ENCODE measurements at regions not wholly inside any gene's neighbourhood (a gene's known extent, or its start where the extent isn't known, plus 50 kb on each side); places are given as distances from the start of the nearest gene placed in this dataset.

DNA sequence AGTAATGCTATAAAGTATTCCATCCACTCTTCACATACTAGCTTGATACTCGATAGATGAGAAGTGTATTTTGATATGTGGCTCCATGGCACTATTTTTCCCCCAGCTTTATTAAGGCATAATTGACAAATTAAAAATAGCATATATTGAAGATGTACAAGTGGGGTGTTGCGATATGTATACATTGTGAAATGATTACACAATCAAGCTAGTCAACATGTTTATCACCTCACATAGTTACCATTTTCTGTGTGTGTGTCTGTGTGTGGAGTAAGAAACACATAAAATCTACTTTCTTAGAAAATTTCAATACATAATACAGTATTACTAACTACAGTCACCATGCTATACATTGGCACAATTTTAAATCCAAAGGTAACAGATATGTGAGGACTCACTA is 82.5 kb upstream of the MYT1L start:
- Histone ChIP-seq H3K79me1 (ENCODE audit: low read length) (no peaks in the 10 kb centered on the region), H2BK15ac (replicated peaks; ENCODE audit: low read depth) (no peak overlapping the region), H4K5ac (ENCODE audit: low read length) (no peak overlapping the region), H3K4me3 (ENCODE audit: low read length) (no peak overlapping the region), H3K27ac (ENCODE audit: low read depth, low read length) (no peak overlapping the region), H3K56ac (ENCODE audit: low read length) (no peak overlapping the region), H3K4ac (ENCODE audit: low read depth, low read length) (no peak overlapping the region), H2AK5ac (ENCODE audit: low read length) (no peak overlapping the region), H2BK5ac (ENCODE audit: low read length) (no peak overlapping the region), H3K79me2 (ENCODE audit: control insufficient read depth, insufficient read depth, low read length) (no peaks in the 10 kb centered on the region), H3K4me1 (ENCODE audit: control insufficient read depth, low read depth, low read length) (no peaks in the 10 kb centered on the region), H2BK120ac (ENCODE audit: low read depth, low read length) (no peak overlapping the region), H3K36me3 (ENCODE audit: control insufficient read depth, insufficient read depth, low read length) (no peaks in the 10 kb centered on the region), H3K18ac (ENCODE audit: low read length) (no peak overlapping the region), H4K8ac (ENCODE audit: low read depth, low read length) (no peak overlapping the region), H3K9ac (ENCODE audit: low read length) (no peak overlapping the region), H3K27me3 (ENCODE audit: insufficient read depth, low read length, poor library complexity) (no peaks in the 10 kb centered on the region), H3K4me2 (ENCODE audit: low read length) (no peak overlapping the region), H3K23ac (ENCODE audit: low read length) (no peak overlapping the region)
- WGBS (ENCODE audit: extremely low coverage, insufficient coverage, low lambda C conversion rate) = no CpG with 5 or more reads among the region's 2 CpGs
- no peak for DNase-seq

DNA sequence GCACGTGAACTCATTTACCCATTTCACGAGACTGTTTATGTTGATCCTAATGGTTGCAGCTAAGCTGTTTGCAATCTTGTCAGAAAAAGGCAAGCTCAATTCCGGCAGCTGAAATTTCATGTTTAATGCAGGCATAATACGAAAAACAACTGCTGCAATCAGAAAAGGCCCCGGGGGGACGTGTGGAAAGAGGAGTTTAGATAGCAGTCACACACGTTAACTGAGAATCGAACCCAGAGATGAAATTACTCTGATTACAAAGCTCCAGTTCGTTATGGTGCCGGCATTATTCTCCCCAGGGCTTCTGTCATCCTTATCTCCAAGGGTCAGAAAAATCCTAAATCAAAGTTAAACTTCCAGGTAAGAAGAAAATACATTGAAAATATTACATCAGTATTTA is 79.9 kb upstream of the MYT1L start:
- H2BK120ac ChIP-seq (ENCODE audit: low read depth, low read length) = no peak overlapping the region
- no peak overlapping the region for H2AK5ac ChIP-seq (ENCODE audit: low read length)
- H3K4me2 ChIP-seq (ENCODE audit: low read length) = no peak overlapping the region
- no peak overlapping the region for H4K5ac ChIP-seq (ENCODE audit: low read length)
- no CpG with 5 or more reads among the region's 10 CpGs for WGBS (ENCODE audit: extremely low coverage, insufficient coverage, low lambda C conversion rate)
- H4K8ac ChIP-seq (ENCODE audit: low read depth, low read length) = no peak overlapping the region
- no peaks in the 10 kb centered on the region for H3K27me3 ChIP-seq (ENCODE audit: insufficient read depth, low read length, poor library complexity)
- H2BK5ac ChIP-seq (ENCODE audit: low read length) = no peak overlapping the region
- H2BK15ac ChIP-seq (replicated peaks; ENCODE audit: low read depth) = no peak overlapping the region
- H3K36me3 ChIP-seq (ENCODE audit: control insufficient read depth, insufficient read depth, low read length) = no peaks in the 10 kb centered on the region
- H3K4me1 ChIP-seq (ENCODE audit: control insufficient read depth, low read depth, low read length) = no peaks in the 10 kb centered on the region
- no peak overlapping the region for H3K18ac ChIP-seq (ENCODE audit: low read length)
- H3K27ac ChIP-seq (ENCODE audit: low read depth, low read length) = no peak overlapping the region
- no peak for DNase-seq
- no peak overlapping the region for H3K56ac ChIP-seq (ENCODE audit: low read length)
- no peak overlapping the region for H3K9ac ChIP-seq (ENCODE audit: low read length)
- H3K4ac ChIP-seq (ENCODE audit: low read depth, low read length) = no peak overlapping the region
- no peak overlapping the region for H3K23ac ChIP-seq (ENCODE audit: low read length)
- H3K4me3 ChIP-seq (ENCODE audit: low read length) = no peak overlapping the region
- no peaks in the 10 kb centered on the region for H3K79me1 ChIP-seq (ENCODE audit: low read length)
- H3K79me2 ChIP-seq (ENCODE audit: control insufficient read depth, insufficient read depth, low read length) = no peaks in the 10 kb centered on the region

DNA sequence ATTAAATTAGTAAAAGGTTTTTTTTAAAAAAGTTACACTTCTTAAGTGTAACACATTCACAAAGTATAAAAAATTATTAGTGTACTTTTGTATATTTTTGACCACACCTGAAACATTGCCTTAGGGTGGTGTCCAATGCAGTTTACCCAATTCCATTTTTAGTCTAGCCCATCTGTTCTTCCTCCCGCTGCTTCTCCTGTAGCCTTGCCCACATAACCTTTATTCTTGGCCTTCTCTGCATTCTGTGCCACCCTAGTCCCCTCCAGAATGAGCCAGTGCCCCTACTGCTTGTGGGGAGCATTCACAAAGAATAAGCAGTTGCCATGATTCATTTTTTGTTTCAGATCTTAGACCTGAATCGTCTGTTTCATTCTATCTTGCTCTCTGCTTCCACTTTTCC is 78.4 kb upstream of the MYT1L start:
- no CpG with 5 or more reads among the region's 2 CpGs for WGBS (ENCODE audit: extremely low coverage, insufficient coverage, low lambda C conversion rate)

DNA sequence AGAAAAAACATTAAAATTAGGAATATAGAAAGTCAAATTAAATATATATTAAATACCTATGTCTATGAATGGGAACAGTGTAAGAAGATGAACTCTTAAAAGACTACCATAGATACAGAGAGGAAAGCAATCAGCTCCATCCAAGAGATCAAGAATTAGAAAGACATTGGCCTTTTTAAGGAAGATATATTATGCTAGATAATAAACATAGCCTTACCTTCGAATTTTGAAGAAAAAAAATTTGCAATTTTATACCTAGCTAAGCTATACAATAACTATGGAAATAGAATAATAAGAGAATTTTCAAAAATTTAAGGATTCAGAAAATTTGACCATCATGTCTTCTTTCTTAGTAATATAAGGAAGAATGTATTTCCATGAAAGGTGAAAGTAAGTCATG is 74.7 kb upstream of the MYT1L start:
- H2AK5ac ChIP-seq (ENCODE audit: low read length) = no peak overlapping the region
- H3K4me2 ChIP-seq (ENCODE audit: low read length) = no peak overlapping the region
- no peaks in the 10 kb centered on the region for H3K36me3 ChIP-seq (ENCODE audit: control insufficient read depth, insufficient read depth, low read length)
- H3K9ac ChIP-seq (ENCODE audit: low read length) = no peak overlapping the region
- no peak overlapping the region for H3K4me3 ChIP-seq (ENCODE audit: low read length)
- no peaks in the 10 kb centered on the region for H3K79me2 ChIP-seq (ENCODE audit: control insufficient read depth, insufficient read depth, low read length)
- H3K4me1 ChIP-seq (ENCODE audit: control insufficient read depth, low read depth, low read length) = no peaks in the 10 kb centered on the region
- DNase-seq = no peak
- WGBS (ENCODE audit: extremely low coverage, insufficient coverage, low lambda C conversion rate) = no CpG with 5 or more reads among the region's 1 CpG
- H2BK120ac ChIP-seq (ENCODE audit: low read depth, low read length) = no peak overlapping the region
- no peak overlapping the region for H3K23ac ChIP-seq (ENCODE audit: low read length)
- H3K4ac ChIP-seq (ENCODE audit: low read depth, low read length) = no peak overlapping the region
- no peak overlapping the region for H2BK5ac ChIP-seq (ENCODE audit: low read length)
- no peak overlapping the region for H2BK15ac ChIP-seq (replicated peaks; ENCODE audit: low read depth)
- no peak overlapping the region for H3K27ac ChIP-seq (ENCODE audit: low read depth, low read length)
- no peak overlapping the region for H4K8ac ChIP-seq (ENCODE audit: low read depth, low read length)
- no peak overlapping the region for H4K5ac ChIP-seq (ENCODE audit: low read length)
- H3K79me1 ChIP-seq (ENCODE audit: low read length) = no peaks in the 10 kb centered on the region
- H3K56ac ChIP-seq (ENCODE audit: low read length) = no peak overlapping the region
- H3K18ac ChIP-seq (ENCODE audit: low read length) = no peak overlapping the region
- H3K27me3 ChIP-seq (ENCODE audit: insufficient read depth, low read length, poor library complexity) = no peaks in the 10 kb centered on the region

More for the DNA sequence above, 78.4 kb upstream of the MYT1L start:
- H4K8ac ChIP-seq (ENCODE audit: low read depth, low read length) = no peak overlapping the region
- no peak overlapping the region for H3K4me3 ChIP-seq (ENCODE audit: low read length)
- no peak overlapping the region for H3K23ac ChIP-seq (ENCODE audit: low read length)
- no peak overlapping the region for H3K56ac ChIP-seq (ENCODE audit: low read length)
- no peak overlapping the region for H3K27ac ChIP-seq (ENCODE audit: low read depth, low read length)
- H3K18ac ChIP-seq (ENCODE audit: low read length) = no peak overlapping the region
- no peak for DNase-seq
- H3K9ac ChIP-seq (ENCODE audit: low read length) = no peak overlapping the region
- H3K4ac ChIP-seq (ENCODE audit: low read depth, low read length) = no peak overlapping the region
- no peak overlapping the region for H2BK120ac ChIP-seq (ENCODE audit: low read depth, low read length)
- no peak overlapping the region for H4K5ac ChIP-seq (ENCODE audit: low read length)
- H2AK5ac ChIP-seq (ENCODE audit: low read length) = no peak overlapping the region
- no peak overlapping the region for H2BK15ac ChIP-seq (replicated peaks; ENCODE audit: low read depth)
- H3K4me1 ChIP-seq (ENCODE audit: control insufficient read depth, low read depth, low read length) = no peaks in the 10 kb centered on the region
- no peak overlapping the region for H3K4me2 ChIP-seq (ENCODE audit: low read length)
- H3K36me3 ChIP-seq (ENCODE audit: control insufficient read depth, insufficient read depth, low read length) = no peaks in the 10 kb centered on the region
- H3K27me3 ChIP-seq (ENCODE audit: insufficient read depth, low read length, poor library complexity) = no peaks in the 10 kb centered on the region
- no peaks in the 10 kb centered on the region for H3K79me1 ChIP-seq (ENCODE audit: low read length)
- H3K79me2 ChIP-seq (ENCODE audit: control insufficient read depth, insufficient read depth, low read length) = no peaks in the 10 kb centered on the region
- H2BK5ac ChIP-seq (ENCODE audit: low read length) = no peak overlapping the region

DNA sequence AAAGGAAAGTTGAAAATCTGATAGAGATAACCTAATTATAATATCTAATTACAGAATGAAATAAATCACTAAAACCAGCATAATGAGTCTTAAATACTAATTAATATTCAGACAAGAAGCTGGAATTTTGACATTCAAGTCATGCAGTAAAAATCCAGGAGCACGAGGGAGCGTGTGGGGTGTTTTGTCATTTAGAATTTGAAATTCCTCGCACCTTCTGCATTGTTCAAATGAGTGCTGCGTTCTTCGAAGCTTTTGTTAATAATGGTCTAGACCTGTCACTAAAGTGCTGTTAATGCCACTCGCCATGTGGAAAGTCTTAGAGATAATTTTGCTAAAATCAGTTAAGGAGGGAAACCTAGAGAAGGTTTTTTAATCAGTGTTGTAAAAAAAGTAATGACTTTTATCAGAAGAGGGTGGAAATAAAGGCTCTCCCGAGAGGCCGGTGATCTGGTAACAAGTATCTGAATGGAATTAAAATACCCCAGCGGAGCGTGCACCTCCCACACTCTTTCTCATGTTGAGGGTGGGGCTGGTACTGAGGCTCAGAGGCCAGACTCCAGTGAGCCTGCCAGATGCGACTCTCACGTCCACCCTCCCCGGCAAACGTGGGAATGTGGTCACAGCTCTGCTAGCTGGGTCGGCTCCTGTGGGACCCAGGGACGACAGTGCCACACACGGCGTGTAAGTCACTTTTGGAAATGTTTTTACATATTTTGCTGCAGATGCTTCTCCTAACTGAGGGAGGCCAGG is 69.4 kb upstream of the MYT1L start:
- Histone ChIP-seq H3K4ac (ENCODE audit: low read depth, low read length) (no peak overlapping the region), H2BK5ac (ENCODE audit: low read length) (no peak overlapping the region), H3K23ac (ENCODE audit: low read length) (no peak overlapping the region), H3K36me3 (ENCODE audit: control insufficient read depth, insufficient read depth, low read length) (no peaks in the 10 kb centered on the region), H3K79me1 (ENCODE audit: low read length) (no peaks in the 10 kb centered on the region), H3K4me1 (ENCODE audit: control insufficient read depth, low read depth, low read length) (no peaks in the 10 kb centered on the region), H3K56ac (ENCODE audit: low read length) (no peak overlapping the region), H3K18ac (ENCODE audit: low read length) (no peak overlapping the region), H2BK15ac (replicated peaks; ENCODE audit: low read depth) (no peak overlapping the region), H3K4me3 (ENCODE audit: low read length) (no peak overlapping the region), H3K79me2 (ENCODE audit: control insufficient read depth, insufficient read depth, low read length) (no peaks in the 10 kb centered on the region), H4K5ac (ENCODE audit: low read length) (no peak overlapping the region), H3K27ac (ENCODE audit: low read depth, low read length) (no peak overlapping the region), H3K9ac (ENCODE audit: low read length) (no peak overlapping the region), H3K27me3 (ENCODE audit: insufficient read depth, low read length, poor library complexity) (no peaks in the 10 kb centered on the region), H2AK5ac (ENCODE audit: low read length) (no peak overlapping the region), H4K8ac (ENCODE audit: low read depth, low read length) (no peak overlapping the region), H2BK120ac (ENCODE audit: low read depth, low read length) (no peak overlapping the region), H3K4me2 (ENCODE audit: low read length) (no peak overlapping the region)
- DNase-seq = no peak
- no CpG with 5 or more reads among the region's 18 CpGs for WGBS (ENCODE audit: extremely low coverage, insufficient coverage, low lambda C conversion rate)

DNA sequence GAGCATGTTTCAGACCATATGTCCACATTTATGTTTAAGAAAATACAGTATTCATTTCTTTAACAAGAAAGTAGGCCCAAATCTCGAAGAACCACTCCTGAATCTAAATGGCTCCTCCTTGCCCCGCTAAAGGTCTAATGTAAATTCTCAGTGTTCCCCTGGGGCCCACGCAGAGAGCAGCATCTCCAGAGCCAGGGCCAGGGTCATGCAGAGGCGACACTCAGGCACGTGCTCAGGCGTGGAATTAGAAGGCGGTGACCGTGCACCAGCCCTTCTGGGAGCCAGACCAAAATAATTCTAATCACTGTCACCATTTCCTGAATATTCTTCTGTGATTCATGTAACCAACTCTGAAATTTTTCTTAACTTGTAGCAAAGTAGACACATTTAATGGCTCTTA is 68.3 kb upstream of the MYT1L start:
- H3K79me1 ChIP-seq (ENCODE audit: low read length) = no peaks in the 10 kb centered on the region
- H4K8ac ChIP-seq (ENCODE audit: low read depth, low read length) = no peak overlapping the region
- no peaks in the 10 kb centered on the region for H3K79me2 ChIP-seq (ENCODE audit: control insufficient read depth, insufficient read depth, low read length)
- H3K4me2 ChIP-seq (ENCODE audit: low read length) = no peak overlapping the region
- no peak overlapping the region for H3K18ac ChIP-seq (ENCODE audit: low read length)
- WGBS (ENCODE audit: extremely low coverage, insufficient coverage, low lambda C conversion rate) = no CpG with 5 or more reads among the region's 8 CpGs
- no peaks in the 10 kb centered on the region for H3K36me3 ChIP-seq (ENCODE audit: control insufficient read depth, insufficient read depth, low read length)
- H2BK120ac ChIP-seq (ENCODE audit: low read depth, low read length) = no peak overlapping the region
- no peak overlapping the region for H2BK15ac ChIP-seq (replicated peaks; ENCODE audit: low read depth)
- no peak overlapping the region for H4K5ac ChIP-seq (ENCODE audit: low read length)
- H3K23ac ChIP-seq (ENCODE audit: low read length) = no peak overlapping the region
- no peaks in the 10 kb centered on the region for H3K4me1 ChIP-seq (ENCODE audit: control insufficient read depth, low read depth, low read length)
- no peaks in the 10 kb centered on the region for H3K27me3 ChIP-seq (ENCODE audit: insufficient read depth, low read length, poor library complexity)
- H2AK5ac ChIP-seq (ENCODE audit: low read length) = no peak overlapping the region
- H3K4me3 ChIP-seq (ENCODE audit: low read length) = no peak overlapping the region
- no peak overlapping the region for H3K4ac ChIP-seq (ENCODE audit: low read depth, low read length)
- no peak for DNase-seq
- no peak overlapping the region for H3K27ac ChIP-seq (ENCODE audit: low read depth, low read length)
- no peak overlapping the region for H2BK5ac ChIP-seq (ENCODE audit: low read length)
- no peak overlapping the region for H3K56ac ChIP-seq (ENCODE audit: low read length)
- H3K9ac ChIP-seq (ENCODE audit: low read length) = no peak overlapping the region

Measured in mesendoderm (in vitro differentiated cells).